MCF 10A (cell line): ENCODE measurements at regions not wholly inside any gene's neighbourhood (a gene's known extent, or its start where the extent isn't known, plus 50 kb on each side); places are given as distances from the start of the nearest gene placed in this dataset.
"Not testable (repeated sequence)": the region's sequence is repeated elsewhere in the genome, so short reads cannot be mapped to it uniquely, and the experiment has no call there.

Experiments used
- BruUV-seq: library from RNA; stranded (reverse); fragments of 400-500 nt; replicated peaks from 2 replicates; lab custom pipeline; 2021; lab: Mats Ljungman, UMichigan
- CTCF ChIA-PET: fragments of 300-600 bp; sonication (Branson Sonifier 250); formaldehyde crosslinking; extraction: SDS; loops from one replicate; lab custom pipeline; 2021; ENCODE audit warnings: antibody characterized with exemption, inconsistent platforms; lab: Yijun Ruan, JAX
- POLR2A ChIA-PET: fragments of 300-600, 350-650 bp; sonication (Branson Sonifier 250); formaldehyde crosslinking; extraction: SDS; loops from one replicate; lab custom pipeline; 2020; ENCODE audit warnings: antibody characterized with exemption, inconsistent platforms; lab: Yijun Ruan, JAX
- DNase-seq: peaks from one replicate; pipeline ENCODE4 v3.0.0-alpha.2; 2018; ENCODE audit not compliant: unreplicated experiment
- H3K27ac Mint-ChIP-seq: one replicate; pipeline ENCODE4 v1.8.0; 2022; ENCODE audit warnings: mild to moderate bottlenecking, low read depth, mixed read lengths; ENCODE audit not compliant: unreplicated experiment
- H3K27me3 Mint-ChIP-seq: one replicate; pipeline ENCODE4 v1.8.0; 2022; ENCODE audit warnings: mixed read lengths; ENCODE audit not compliant: insufficient read depth, unreplicated experiment
- H3K36me3 Mint-ChIP-seq: one replicate; pipeline ENCODE4 v1.8.0; 2022; ENCODE audit warnings: mild to moderate bottlenecking, moderate library complexity, mixed read lengths; ENCODE audit not compliant: insufficient read depth, unreplicated experiment
- H3K4me1 Mint-ChIP-seq: one replicate; pipeline ENCODE4 v1.8.0; 2022; ENCODE audit warnings: mixed read lengths; ENCODE audit not compliant: insufficient read depth, unreplicated experiment
- H3K4me3 Mint-ChIP-seq: one replicate; pipeline ENCODE4 v1.8.0; 2022; ENCODE audit warnings: mild to moderate bottlenecking, moderate library complexity, mixed read lengths; ENCODE audit not compliant: unreplicated experiment
- H3K9me3 Mint-ChIP-seq: one replicate; pipeline ENCODE4 v1.8.0; 2022; ENCODE audit warnings: mixed read lengths; ENCODE audit not compliant: unreplicated experiment
- intact Hi-C: fragments of 100-400 bp; cut with micrococcal nuclease; formaldehyde crosslinking; loops from 2 replicates; pipeline ENCODE4 v1.14.1; 2022
- TF ChIP-seq, protein P1 (sequence below): fragments of 200-600 bp; IDR thresholded peaks from one replicate; pipeline ENCODE4 v1.8.0; 2022; ENCODE audit warnings: antibody characterized with exemption, mild to moderate bottlenecking; ENCODE audit not compliant: unreplicated experiment

DNA sequence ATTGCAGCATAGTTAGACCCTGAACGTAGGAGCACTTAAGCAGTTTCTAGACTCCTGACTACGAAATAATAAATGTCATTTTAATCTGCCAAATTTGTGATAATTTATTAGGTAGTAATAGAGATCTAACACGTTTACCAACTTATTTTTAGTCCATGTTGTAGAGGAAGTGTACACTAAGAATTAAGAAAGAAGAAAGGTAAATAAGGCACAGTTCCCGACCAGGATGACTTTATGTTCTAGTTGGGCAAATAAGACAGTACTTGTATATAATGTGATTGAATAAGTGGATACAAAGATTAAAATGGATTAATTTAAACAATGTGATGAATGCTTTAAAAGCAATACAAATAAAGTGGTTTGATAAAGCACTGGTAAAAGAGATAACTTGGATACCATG is 1306.2 kb upstream of the PCDH20 start:
- intact Hi-C loops = no loop called here
- H3K36me3 Mint-ChIP-seq = no peaks in the 10 kb centered on the region
- no peak overlapping the region for H3K4me3 Mint-ChIP-seq
- no peaks in the 10 kb centered on the region for H3K4me1 Mint-ChIP-seq
- DNase-seq = no peak
- POLR2A ChIA-PET = no interaction called here
- H3K9me3 Mint-ChIP-seq = no peaks in the 10 kb centered on the region
- TF ChIP-seq, protein P1, sequence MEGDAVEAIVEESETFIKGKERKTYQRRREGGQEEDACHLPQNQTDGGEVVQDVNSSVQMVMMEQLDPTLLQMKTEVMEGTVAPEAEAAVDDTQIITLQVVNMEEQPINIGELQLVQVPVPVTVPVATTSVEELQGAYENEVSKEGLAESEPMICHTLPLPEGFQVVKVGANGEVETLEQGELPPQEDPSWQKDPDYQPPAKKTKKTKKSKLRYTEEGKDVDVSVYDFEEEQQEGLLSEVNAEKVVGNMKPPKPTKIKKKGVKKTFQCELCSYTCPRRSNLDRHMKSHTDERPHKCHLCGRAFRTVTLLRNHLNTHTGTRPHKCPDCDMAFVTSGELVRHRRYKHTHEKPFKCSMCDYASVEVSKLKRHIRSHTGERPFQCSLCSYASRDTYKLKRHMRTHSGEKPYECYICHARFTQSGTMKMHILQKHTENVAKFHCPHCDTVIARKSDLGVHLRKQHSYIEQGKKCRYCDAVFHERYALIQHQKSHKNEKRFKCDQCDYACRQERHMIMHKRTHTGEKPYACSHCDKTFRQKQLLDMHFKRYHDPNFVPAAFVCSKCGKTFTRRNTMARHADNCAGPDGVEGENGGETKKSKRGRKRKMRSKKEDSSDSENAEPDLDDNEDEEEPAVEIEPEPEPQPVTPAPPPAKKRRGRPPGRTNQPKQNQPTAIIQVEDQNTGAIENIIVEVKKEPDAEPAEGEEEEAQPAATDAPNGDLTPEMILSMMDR = no peak
- no TSS peak for BruUV-seq
- CTCF ChIA-PET = no interaction called here
- no peak overlapping the region for H3K27ac Mint-ChIP-seq
- H3K27me3 Mint-ChIP-seq = peaks cover under 1% of the 10 kb centered on the region

DNA sequence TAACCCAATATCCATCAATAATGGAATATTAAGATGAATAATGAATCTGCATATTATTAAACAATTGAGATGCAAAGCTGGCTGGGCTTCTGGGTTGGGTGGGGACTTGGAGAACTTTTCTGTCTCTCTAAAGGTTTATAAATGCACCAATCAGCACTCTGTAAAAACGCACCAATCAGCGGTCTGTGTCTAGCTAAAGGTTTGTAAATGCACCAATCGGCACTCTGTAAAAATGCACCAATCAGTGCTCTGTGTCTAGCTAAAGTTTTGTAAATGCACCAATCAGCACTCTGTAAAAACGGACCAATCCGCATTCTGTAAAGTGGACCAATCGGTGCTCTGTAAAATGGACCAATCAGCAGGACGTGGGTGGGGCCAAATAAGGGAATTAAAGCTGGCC is 1296.3 kb upstream of the PCDH20 start:
- CTCF ChIA-PET = interaction anchor here (0.6 kb wide), 1 partner anchor 97 kb away, joined by 3 read pairs; no protein-coding TSS in a partner anchor
- H3K9me3 Mint-ChIP-seq, H3K27ac Mint-ChIP-seq, H3K36me3 Mint-ChIP-seq, H3K4me1 Mint-ChIP-seq, DNase-seq, intact Hi-C loops, BruUV-seq, H3K4me3 Mint-ChIP-seq: not testable (repeated sequence)
- peaks cover 14% of the 10 kb centered on the region for H3K27me3 Mint-ChIP-seq
- POLR2A ChIA-PET = interaction anchor here (0.7 kb wide), 1 partner anchor 1192 kb away, joined by 3 read pairs; no protein-coding TSS in a partner anchor

DNA sequence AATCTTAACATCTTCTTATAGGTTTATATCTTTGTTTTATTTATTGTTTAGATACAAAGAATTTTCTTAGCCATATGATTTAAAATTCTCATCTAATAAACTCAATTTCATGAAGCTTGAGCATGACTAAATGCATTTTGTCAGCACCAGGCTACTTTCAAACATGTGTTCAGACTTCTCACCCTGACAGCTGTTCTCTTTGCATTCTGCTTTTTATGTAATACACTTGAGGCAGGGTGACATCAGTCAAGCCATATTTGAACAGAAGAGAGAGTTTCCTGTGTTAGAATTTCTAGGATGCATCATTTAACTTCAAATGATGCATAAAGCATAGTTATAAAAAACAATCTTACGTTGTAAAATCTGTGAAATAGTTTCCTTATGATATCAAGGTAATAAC is 1295.1 kb upstream of the PCDH20 start:
- H3K9me3 Mint-ChIP-seq = no peaks in the 10 kb centered on the region
- DNase-seq = no peak
- no peaks in the 10 kb centered on the region for H3K36me3 Mint-ChIP-seq
- H3K4me3 Mint-ChIP-seq = no peak overlapping the region
- intact Hi-C loops = no loop called here
- TF ChIP-seq, protein P1 = no peak
- no TSS peak for BruUV-seq
- H3K4me1 Mint-ChIP-seq = no peaks in the 10 kb centered on the region
- ChIA-PET CTCF (interaction anchor here (0.7 kb wide), 1 partner anchor 68 kb away, joined by 3 read pairs; no protein-coding TSS in a partner anchor), POLR2A (interaction anchor here (1.4 kb wide), 1 partner anchor 10 kb away, joined by 3 read pairs; no protein-coding TSS in a partner anchor)
- peaks cover 2% of the 10 kb centered on the region for H3K27me3 Mint-ChIP-seq
- H3K27ac Mint-ChIP-seq = no peak overlapping the region

DNA sequence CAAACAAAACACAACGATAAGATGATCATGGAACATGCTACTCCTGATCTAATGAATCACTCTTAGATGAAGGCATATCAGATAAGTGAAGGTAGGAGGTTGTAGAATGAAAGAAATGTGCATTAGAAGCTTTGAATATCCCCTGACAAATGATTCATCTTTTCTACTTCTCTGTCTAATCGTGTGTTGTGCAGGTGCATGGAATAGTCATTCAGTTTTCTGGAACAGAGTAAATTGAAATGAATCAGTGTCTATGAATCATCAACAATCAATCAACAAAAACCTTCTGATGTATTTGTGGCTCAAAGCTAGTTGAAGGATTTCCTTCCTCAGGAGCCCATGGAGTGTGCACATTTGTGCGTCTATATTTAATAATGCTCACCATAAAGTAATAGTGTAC is 1290.4 kb upstream of the PCDH20 start:
- CTCF ChIA-PET = interaction anchor here (1.0 kb wide), 1 partner anchor 198 kb away, joined by 3 read pairs; no protein-coding TSS in a partner anchor
- H3K9me3 Mint-ChIP-seq = no peaks in the 10 kb centered on the region
- peak; percentile 16 for DNase-seq
- POLR2A ChIA-PET = interaction anchor here (1.0 kb wide), 1 partner anchor 13 kb away, joined by 4 read pairs; no protein-coding TSS in a partner anchor
- no TSS peak for BruUV-seq
- H3K4me3 Mint-ChIP-seq = no peak overlapping the region
- TF ChIP-seq, protein P1 = no peak
- no peaks in the 10 kb centered on the region for H3K27me3 Mint-ChIP-seq
- no peaks in the 10 kb centered on the region for H3K4me1 Mint-ChIP-seq
- no peak overlapping the region for H3K27ac Mint-ChIP-seq
- H3K36me3 Mint-ChIP-seq = no peaks in the 10 kb centered on the region
- intact Hi-C loops = no loop called here
